ENCODE measurements at regions not wholly inside any gene's neighbourhood (a gene's known extent, or its start where the extent isn't known, plus 50 kb on each side); places are given as distances from the start of the nearest gene placed in this dataset.
A peak's percentile ranks its signal among the peaks of the same experiment; 100 is the strongest.

- no peak for DNase-seq (ENCODE audit: low spot score)
- H3K27ac Mint-ChIP-seq (ENCODE audit: unreplicated experiment), result no peak overlapping the region
These were observed 923.7 kb downstream of the TBC1D32 start for GRCh38 chr6:120410586-120410985.

DNA sequence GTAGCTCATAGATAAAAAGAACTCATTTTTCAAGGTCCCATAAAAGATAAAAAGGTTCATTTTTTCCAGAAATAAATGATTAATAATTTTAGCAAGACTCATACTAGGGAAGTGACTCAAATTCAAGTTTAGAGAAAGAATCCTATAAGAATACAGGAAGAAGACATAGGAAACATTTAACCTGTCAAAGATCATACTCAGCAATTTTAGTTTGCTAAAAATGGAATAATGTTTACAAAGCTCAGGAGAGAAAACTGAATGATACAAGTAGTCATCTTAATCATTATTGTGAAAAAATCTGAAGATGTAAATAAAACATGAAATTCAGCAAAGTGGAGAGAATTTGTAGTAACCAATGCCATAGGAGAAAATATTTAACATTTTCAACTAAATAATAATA lies 926.6 kb downstream of the TBC1D32 start:
- no peak for TF ChIP-seq CTCF (IDR thresholded peaks at IDR 0.05; ENCODE audit: unreplicated experiment)
- H3K27me3 Mint-ChIP-seq (ENCODE audit: unreplicated experiment), result no peaks in the 10 kb centered on the region
- DNase-seq (ENCODE audit: low spot score), result no peak
- no peak overlapping the region for H3K4me3 Mint-ChIP-seq (ENCODE audit: unreplicated experiment)
- H3K36me3 Mint-ChIP-seq (ENCODE audit: low read depth, unreplicated experiment), result no peaks in the 10 kb centered on the region
- no peaks in the 10 kb centered on the region for H3K9me3 Mint-ChIP-seq (ENCODE audit: unreplicated experiment)
- no peaks in the 10 kb centered on the region for H3K4me1 Mint-ChIP-seq (ENCODE audit: unreplicated experiment)
- no peak overlapping the region for H3K27ac Mint-ChIP-seq (ENCODE audit: unreplicated experiment)

More at GRCh38 chr6:120410586-120410985, 923.7 kb downstream of the TBC1D32 start:
- Mint-ChIP-seq H3K27me3 (ENCODE audit: unreplicated experiment) (no peaks in the 10 kb centered on the region), H3K4me3 (ENCODE audit: unreplicated experiment) (no peak overlapping the region), H3K9me3 (ENCODE audit: unreplicated experiment) (no peaks in the 10 kb centered on the region), H3K36me3 (ENCODE audit: low read depth, unreplicated experiment) (no peaks in the 10 kb centered on the region), H3K4me1 (ENCODE audit: unreplicated experiment) (no peaks in the 10 kb centered on the region)
- no peak for TF ChIP-seq CTCF (IDR thresholded peaks at IDR 0.05; ENCODE audit: unreplicated experiment)

DNA sequence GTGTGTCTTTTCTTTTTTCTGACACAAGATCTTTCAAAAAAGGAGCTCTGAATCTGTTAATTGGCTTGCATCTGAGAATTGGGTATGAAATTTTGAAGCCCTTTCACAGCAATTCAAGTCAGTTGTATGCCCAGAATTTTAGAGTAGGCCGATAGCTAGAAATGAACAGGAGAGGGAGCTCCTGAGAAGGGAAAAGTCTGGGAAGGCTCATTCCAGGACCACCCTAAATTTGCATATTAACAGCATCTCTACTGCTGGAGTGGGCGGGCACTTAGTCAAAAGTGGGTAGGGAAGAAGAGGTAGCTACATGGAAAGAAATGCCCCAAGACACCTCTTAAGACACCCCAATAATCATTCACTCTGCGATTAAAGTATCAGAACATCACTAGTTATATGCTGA lies 928.3 kb downstream of the TBC1D32 start:
- no peak overlapping the region for H3K4me3 Mint-ChIP-seq (ENCODE audit: unreplicated experiment)
- TF ChIP-seq CTCF (IDR thresholded peaks at IDR 0.05; ENCODE audit: unreplicated experiment), result peak; percentile 15
- no peaks in the 10 kb centered on the region for H3K27me3 Mint-ChIP-seq (ENCODE audit: unreplicated experiment)
- no peaks in the 10 kb centered on the region for H3K36me3 Mint-ChIP-seq (ENCODE audit: low read depth, unreplicated experiment)
- H3K4me1 Mint-ChIP-seq (ENCODE audit: unreplicated experiment), result no peaks in the 10 kb centered on the region
- no peak overlapping the region for H3K27ac Mint-ChIP-seq (ENCODE audit: unreplicated experiment)
- H3K9me3 Mint-ChIP-seq (ENCODE audit: unreplicated experiment), result no peaks in the 10 kb centered on the region
- no peak for DNase-seq (ENCODE audit: low spot score)

- no peaks in the 10 kb centered on the region for H3K36me3 Mint-ChIP-seq (ENCODE audit: low read depth, unreplicated experiment)
- no peak overlapping the region for H3K27ac Mint-ChIP-seq (ENCODE audit: unreplicated experiment)
- no peaks in the 10 kb centered on the region for H3K27me3 Mint-ChIP-seq (ENCODE audit: unreplicated experiment)
- no peaks in the 10 kb centered on the region for H3K4me1 Mint-ChIP-seq (ENCODE audit: unreplicated experiment)
- no peak overlapping the region for H3K4me3 Mint-ChIP-seq (ENCODE audit: unreplicated experiment)
- no peak for DNase-seq (ENCODE audit: low spot score)
- no peaks in the 10 kb centered on the region for H3K9me3 Mint-ChIP-seq (ENCODE audit: unreplicated experiment)
- TF ChIP-seq CTCF (IDR thresholded peaks at IDR 0.05; ENCODE audit: unreplicated experiment), result no peak
These were observed 938.5 kb downstream of the TBC1D32 start for GRCh38 chr6:120395784-120396183.

GRCh38 chr6:120395330-120395729 lies 939.0 kb downstream of the TBC1D32 start:
- no peak for TF ChIP-seq CTCF (IDR thresholded peaks at IDR 0.05; ENCODE audit: unreplicated experiment)
- Mint-ChIP-seq H3K4me1 (ENCODE audit: unreplicated experiment) (no peaks in the 10 kb centered on the region), H3K4me3 (ENCODE audit: unreplicated experiment) (no peak overlapping the region), H3K36me3 (ENCODE audit: low read depth, unreplicated experiment) (no peaks in the 10 kb centered on the region), H3K9me3 (ENCODE audit: unreplicated experiment) (no peaks in the 10 kb centered on the region), H3K27me3 (ENCODE audit: unreplicated experiment) (no peaks in the 10 kb centered on the region), H3K27ac (ENCODE audit: unreplicated experiment) (no peak overlapping the region)
- DNase-seq (ENCODE audit: low spot score), result no peak

All from endothelial cell (in vitro differentiated cells).